SK-MEL-5 (cell line): ENCODE measurements at regions not wholly inside any gene's neighbourhood (a gene's known extent, or its start where the extent isn't known, plus 50 kb on each side); places are given as distances from the start of the nearest gene placed in this dataset.

ENCODE experiments used
- DNase-seq: peaks from one replicate; pipeline ENCODE4 v3.0.0-alpha.2; 2016; ENCODE audit warnings: low read depth, low spot score
- in situ Hi-C: cut with HindIII; loops from 2 replicates; pipeline ENCODE4 v1.10.0; 2016; ENCODE audit warnings: low sequenced_read_pairs, high pct_unique_total_duplicates, low pct_unique_long_range_greater_than_20kb

DNA sequence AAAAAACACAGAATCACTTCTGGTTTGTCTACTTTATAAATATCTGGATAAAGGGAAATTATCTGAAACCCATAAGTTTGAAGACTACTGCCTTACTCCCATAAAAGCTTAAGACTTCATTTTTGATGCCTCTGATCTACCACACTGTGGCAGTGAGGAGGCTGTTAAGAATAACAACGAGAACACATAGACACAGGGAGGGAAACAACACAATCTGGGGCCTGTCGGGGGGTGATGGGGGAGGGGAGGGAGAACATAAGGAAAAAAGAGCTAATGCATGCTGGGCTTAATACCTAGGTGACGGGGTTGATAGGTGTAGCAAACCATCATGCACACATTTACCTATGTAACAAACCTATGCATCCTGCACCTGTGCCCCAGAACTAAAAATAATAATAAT is 573.7 kb downstream of the GBA3 start:
- no peak for DNase-seq

DNA sequence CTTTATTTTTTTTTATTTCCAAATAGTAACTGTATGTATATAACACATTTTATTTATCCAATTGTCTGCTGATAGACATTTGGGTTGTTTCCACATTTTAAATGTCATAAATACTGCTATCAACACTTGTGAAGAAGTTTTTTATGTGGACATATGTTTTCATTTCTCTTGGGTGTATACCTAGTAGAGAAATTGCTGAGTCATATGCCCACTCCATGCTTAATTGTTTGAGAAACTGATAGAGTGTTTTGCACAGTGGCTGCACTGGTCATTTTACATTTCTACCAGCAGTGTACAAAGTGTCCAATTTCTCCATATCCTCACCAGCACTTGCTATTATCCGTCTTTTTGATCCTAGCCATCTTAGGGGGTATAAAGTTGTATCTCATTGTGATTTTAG is 567.8 kb downstream of the GBA3 start:
- no peak for DNase-seq
- in situ Hi-C loops: no loop called here

More for the DNA sequence above, 573.7 kb downstream of the GBA3 start:
- in situ Hi-C loops: no loop called here

DNA sequence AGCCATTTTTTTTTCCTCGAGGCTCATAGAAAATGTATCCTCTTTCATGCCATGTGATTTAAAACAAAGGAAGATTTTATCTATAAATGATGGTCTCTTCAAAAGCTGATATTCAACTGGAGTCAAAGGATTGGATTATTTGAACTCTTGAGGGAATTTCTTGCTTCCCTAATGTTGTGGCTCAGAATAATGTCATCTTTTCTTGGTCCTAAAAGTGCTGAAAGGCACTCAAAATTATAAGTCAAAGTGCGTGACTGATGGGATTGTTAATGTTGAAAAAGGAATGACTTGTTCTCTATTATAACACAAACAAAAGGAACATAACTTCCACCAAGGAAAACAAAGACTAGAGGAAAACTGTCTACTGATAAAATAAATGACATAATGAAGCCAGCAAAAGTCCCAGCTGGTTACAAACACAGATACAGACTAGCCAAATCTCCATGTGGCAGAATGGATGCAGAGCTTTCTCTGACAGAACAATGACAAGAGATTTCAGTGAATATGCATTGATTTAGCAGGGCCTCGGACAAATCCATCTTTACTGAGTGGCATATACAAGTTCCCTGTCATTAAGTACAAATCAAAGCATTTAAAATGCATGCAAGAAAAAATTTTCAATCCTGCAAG is 552.6 kb downstream of the GBA3 start:
- DNase-seq: peak; percentile 86
- in situ Hi-C loops: no loop called here

DNA sequence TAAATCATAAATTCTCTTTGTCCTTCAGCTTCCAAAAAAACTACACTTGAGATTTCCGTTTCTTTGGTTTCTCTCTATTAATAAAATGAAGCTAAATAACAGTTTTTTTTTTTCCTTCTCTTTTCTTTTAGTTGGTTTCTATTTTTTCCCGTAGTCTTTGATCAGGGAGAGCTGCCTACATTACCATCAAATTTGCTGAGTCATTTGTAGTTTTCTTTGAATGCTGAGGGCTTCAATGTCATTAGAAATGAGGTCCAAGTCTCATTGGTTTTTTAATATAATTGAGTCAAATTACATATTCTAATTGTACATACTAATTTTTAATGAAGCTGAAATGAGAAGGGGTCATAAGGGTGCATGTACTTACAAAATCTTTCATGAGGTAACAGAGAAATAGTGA is 550.2 kb downstream of the GBA3 start:
- in situ Hi-C loops: no loop called here
- no peak for DNase-seq

DNA sequence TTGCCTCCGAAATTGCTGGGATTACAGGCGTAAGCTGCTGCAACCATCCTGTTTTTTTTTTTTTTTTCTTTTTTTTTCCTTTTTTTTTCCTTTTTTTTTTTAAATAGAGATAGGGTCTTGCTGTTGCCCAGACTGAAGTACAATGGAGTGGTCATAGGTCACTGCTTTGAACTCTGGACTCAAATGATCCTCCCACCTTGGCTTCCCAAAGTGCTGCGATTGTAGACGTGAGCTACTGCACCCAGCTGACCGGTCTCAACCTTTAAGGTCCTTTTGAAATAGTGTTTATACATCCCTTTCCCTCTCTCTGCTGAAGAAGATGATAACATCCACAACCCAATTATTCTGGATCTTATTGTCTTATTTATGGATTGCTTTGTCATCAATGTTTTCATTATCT is 548.7 kb downstream of the GBA3 start:
- in situ Hi-C loops: no loop called here

DNA sequence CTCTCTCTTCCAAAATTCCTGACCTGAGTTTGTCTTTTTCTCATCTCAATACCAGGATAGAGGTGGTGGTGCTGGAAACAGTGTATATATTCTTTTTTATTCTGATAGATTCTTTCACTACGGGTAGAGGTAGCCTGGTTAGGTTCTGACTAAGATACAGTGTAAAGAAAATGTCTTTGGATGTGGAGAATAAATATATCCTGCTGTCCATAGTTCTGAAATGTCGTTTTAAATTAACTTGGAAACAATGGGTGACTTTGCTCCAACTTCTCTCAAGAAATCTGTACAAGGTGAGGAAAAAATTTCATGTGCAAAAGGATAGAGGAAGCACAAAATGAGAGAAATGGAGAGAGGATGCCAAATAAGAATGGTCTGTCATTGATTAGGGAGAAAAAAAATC is 546.1 kb downstream of the GBA3 start:
- in situ Hi-C loops: no loop called here
- DNase-seq: no peak

More for the DNA sequence above, 548.7 kb downstream of the GBA3 start:
- no peak for DNase-seq

DNA sequence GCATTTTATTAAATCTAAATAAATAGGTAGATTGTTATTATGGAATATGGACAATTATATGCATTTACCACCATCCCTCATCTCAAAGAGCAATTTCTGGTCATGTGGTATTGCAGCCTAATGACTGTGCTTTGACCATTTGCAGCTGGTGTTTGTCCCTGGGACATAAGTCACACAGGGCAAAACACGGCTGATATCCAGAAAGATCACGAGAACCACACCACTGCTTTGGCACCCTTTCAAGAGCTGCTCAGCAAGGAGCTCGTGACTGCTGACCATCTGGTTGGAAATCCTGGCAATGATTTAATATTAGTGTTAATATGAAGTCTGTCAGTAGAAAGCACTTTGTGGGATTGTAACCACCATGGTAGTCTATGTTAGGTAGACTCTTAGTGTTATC is 545.0 kb downstream of the GBA3 start:
- DNase-seq: peak; percentile 73
- in situ Hi-C loops: no loop called here

DNA sequence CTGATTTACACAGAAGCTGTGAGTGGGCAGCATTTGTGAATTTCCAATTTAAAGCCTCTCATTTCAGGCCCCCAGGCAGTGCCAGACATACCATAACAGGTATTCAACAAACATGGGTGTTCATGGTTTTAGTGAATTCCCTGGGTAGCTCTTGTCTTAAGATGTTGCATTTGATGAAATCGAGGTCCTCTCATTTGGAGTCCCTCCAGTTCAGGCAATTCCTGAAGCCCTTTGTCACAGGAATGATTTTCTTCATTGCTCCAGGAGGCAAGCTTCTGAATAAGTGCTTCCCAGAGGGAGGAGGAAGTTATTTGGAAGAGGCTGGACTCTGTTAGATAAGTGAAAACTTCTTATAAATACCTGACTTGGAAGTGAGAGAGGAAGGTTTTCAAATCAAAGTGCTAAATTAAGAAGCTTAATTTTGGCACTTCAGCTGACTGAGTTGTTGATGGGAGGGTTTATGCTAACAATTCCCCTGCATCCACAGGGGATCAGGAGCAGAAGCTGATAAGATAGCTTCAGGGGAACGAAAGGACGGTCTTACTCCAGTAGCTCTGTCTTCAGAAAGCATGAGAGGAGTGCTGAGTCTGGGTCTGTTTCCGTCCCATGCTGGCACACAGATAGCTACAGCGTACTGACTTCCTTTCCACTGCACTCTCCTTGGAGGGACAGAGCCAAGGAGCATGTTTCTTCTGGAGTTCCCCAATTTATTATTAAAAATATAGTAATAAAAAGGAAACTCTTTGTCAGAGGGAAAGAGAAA is 543.1 kb downstream of the GBA3 start:
- in situ Hi-C loops: no loop called here
- no peak for DNase-seq

DNA sequence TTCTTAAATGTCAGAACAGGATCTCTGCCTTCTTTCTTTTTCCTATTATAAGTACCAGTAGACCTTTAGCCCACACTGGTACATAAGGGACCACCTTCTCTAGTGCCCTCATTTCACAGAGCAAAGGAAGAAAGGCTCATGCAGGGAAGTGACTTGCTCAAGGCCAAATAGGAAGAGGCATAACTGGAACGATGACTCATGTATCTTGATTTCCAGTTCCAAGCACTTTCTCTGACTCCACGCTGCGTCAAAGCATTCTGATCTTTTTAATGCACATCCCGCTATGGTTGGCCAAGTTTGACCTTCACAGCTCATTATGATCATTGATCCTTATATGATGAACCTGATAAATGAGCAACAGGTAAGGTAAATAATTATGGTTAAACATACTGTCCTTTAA is 542.0 kb downstream of the GBA3 start:
- in situ Hi-C loops: no loop called here
- DNase-seq: no peak

DNA sequence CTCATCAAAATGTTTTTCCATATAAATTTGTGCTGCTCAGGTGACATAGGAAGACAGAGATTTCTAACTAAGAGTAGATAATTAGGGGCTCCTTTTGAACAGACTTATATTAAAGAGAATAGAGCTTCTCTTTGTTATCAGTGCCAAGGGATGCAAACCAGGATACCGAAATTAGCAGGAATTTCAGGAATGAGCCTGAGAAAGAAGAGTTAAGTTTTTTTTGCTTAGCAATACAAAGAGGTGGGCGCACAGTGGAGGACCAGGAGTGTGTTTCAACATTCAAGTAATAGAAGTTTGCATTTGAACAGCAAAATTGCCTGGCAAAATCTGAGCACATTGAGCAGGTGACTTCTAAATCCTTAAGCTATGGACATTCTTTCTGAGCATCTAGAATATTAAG is 541.3 kb downstream of the GBA3 start:
- in situ Hi-C loops: no loop called here
- DNase-seq: no peak

DNA sequence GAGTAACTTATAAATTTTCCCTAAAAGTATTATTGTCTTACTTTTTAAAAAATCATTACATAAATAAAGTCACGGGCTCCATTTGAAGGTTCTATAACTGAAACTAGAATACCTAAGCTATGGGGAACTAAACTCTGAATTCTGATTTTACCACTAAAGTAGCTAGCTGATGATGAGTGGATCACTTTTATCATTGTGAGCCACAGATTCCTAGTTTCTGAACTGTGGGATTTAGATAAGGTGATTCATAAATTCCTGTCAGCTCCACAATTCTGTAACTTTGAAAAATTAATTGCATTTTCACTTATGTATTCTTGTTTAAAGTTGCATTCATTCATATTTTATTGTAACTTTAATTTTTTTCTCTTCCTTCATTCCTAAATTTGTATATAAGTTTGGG is 540.9 kb downstream of the GBA3 start:
- in situ Hi-C loops: no loop called here
- no peak for DNase-seq

DNA sequence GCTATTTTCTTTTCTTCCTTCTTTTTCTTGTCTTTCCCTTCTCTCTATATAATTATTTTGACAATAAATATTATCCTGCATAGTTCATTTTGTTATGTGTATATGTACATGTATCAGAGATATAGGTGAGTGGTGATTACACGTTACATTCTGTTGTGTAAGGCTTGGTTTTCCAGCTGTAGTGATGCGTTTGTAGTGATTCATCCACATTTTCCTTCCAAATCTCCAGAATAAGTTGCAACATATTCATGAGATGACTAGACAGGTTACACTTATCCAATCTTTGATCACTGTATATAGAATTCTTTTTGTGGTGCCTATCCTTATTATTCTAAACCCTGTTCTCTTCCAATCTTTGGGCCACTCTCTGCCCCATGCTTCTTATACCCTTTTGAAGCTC is 540.2 kb downstream of the GBA3 start:
- no peak for DNase-seq
- in situ Hi-C loops: no loop called here

DNA sequence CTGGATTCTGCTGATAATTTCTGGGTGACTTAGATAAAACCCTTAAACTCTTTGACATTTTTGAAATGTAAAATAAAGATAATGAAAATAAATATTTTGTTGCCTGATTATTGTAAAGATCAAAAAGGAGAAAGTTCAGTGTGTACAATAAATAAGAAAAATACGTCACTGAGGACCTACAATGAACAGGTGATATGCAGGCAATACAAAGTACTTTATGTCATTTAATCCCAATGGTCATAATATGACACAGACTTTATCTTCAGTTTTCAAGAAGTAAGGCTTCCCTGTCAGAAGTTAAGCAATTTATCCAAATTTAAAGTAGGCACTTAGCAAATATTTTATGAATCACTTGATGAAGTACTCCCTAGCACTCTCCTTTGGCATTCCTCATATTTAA is 532.8 kb downstream of the GBA3 start:
- in situ Hi-C loops: no loop called here
- no peak for DNase-seq

DNA sequence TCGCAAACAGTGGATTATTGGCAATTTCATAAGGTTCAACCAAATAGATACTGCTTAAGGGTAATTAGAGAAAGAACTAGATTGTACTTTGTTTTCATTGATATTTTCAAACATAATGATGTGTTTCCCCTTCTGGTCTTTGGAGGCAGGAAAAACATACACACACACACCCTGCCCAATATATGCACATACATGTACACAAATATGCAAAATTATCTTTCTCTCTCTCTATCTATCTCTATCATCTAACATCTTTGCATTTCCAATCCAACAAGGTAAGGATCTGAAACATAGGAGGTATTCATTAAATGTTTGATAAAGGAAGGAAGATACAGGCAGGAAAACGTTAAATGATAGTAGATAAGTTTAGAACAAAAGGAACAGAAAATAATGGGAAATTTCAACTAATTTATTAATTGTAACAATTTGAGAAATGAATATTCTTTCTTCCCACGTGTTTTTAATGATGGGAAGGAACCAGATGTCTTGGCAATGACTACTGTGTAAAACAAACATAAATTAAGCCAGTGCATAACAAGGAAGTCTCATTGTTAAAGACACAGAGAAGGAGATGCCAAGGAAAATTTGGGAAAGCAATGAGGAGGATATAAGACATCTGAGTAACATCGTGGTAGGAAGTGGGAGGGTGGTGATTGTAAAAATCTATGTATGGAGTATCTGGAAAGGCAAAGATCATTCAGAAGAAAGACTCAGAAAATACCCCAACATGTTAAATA is 532.1 kb downstream of the GBA3 start:
- in situ Hi-C loops: no loop called here
- no peak for DNase-seq

DNA sequence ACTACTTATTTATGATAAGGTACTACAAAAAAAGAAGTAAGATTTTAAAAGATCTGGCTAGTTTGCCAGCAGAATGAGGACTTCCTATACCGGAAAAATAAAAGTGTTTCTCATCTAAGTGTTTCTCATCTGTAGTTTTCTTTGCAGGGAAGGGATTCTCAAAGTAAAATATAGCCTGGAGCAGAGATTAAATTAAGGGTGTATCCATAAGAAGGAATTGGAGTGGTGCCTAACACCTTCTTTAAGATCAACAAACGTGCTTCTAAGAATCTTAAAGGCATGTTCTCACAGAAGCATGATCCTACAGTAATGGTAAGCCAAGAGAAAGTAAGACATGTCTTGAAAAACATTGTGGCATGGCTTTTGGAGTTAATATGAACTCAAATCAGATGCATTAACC is 528.2 kb downstream of the GBA3 start:
- in situ Hi-C loops: no loop called here
- no peak for DNase-seq

DNA sequence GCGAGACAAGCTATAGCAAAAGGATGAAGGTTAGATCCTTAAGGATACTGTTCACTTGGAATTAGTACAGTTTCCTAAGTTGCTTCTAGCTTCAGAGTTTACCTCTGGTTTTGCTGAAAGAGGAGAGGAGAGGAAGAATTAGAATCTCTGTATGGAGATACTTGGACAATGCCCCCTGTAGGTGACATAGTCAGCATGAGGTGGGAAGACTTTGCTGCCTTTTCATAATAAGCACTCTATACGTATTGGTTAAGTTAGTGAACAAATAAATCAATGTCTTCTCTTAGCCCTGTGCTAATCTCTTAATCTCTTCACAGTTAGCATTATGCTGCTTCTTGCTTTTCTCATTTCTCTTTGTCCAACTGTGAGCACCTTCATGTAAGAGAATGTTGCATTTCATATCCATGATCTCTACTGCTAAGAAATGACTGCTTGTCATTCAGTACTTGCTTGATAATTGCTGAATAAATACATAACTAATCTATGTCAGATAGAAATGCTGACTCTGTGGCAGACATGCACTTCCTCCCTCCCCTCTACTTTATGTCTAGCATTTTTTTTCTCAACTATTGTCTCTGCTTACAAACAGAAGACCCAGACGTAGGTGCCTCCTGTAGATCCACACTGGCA is 527.2 kb downstream of the GBA3 start:
- DNase-seq: no peak
- in situ Hi-C loops: no loop called here

DNA sequence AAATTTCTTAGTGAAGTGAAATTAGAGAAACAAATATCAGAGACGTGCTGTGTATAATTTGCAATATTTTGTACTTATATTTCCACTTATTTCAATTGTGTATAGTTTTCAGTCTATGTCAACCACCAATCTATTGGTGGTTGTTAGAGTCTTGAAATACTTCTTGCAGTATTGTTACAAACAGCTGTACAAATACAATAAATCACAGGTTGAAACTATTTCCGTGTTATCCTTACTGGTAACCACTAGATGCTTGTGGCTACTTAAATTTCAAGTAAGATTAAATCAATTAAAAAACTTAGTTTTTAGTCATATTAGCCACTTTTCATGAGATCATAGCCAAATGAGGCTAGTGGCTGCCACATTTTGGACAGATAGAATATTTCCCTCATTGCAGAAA is 520.5 kb downstream of the GBA3 start:
- in situ Hi-C loops: no loop called here
- DNase-seq: no peak

DNA sequence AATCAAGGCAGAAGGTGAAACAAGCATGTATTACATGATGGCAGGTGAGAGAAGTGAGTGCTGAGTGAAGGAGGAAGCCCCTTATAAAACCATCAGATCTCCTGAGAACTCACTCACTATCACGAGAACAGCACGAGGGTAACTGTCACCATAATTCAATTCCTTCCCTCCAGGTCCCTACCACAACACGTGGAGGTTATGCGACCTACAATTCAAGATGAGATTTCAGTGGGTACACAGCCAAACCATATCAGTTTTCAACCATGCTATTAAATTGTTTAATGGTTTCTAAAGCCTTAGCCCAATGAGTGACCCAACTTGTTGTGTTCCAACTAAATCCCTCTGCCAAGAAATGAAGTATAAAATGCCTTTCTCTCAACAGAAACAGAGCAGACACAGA is 519.8 kb downstream of the GBA3 start:
- no peak for DNase-seq
- in situ Hi-C loops: no loop called here
